ENCODE measurements at regions not wholly inside any gene's neighbourhood (a gene's known extent, or its start where the extent isn't known, plus 50 kb on each side); places are given as distances from the start of the nearest gene placed in this dataset.
A peak's percentile ranks its signal among the peaks of the same experiment; 100 is the strongest.

GRCh38 chr2:238686223-238686622, 161.7 kb upstream of the TWIST2 start:
- DNase-seq (ENCODE audit: low spot score in 2 of 2) = no peak
- H3K4me3 ChIP-seq = no peak overlapping the region
- H3K4me1 ChIP-seq = peaks cover 0 to 9% (median 4%) of the 10 kb centered on the region in 4 donors
- no peaks in the 10 kb centered on the region for H3K36me3 ChIP-seq
- H3K9me3 ChIP-seq = no peaks in the 10 kb centered on the region
- H3K27ac ChIP-seq = peak overlapping the region in 1 of 4 donors; percentile 2
- H3K27me3 ChIP-seq = no peaks in the 10 kb centered on the region
- 86 to 90% methylated on average over 7 of the region's 7 CpGs for WGBS, 2 donors
- TF ChIP-seq POLR2A (IDR thresholded peaks at IDR 0.05) (no peak), CTCF (IDR thresholded peaks at IDR 0.05) (no peak), EP300 (IDR thresholded peaks at IDR 0.05) (no peak)

- Histone ChIP-seq H3K27ac (peak overlapping the region in 1 of 4 donors; percentile 19), H3K9me3 (no peaks in the 10 kb centered on the region), H3K4me1 (peaks cover 0 to 9% (median 4%) of the 10 kb centered on the region in 4 donors), H3K36me3 (no peaks in the 10 kb centered on the region), H3K27me3 (no peaks in the 10 kb centered on the region), H3K4me3 (no peak overlapping the region)
- TF ChIP-seq POLR2A (IDR thresholded peaks at IDR 0.05) = no peak
- peak in 1 of 2 donors; percentile 50 for TF ChIP-seq EP300 (IDR thresholded peaks at IDR 0.05)
- no peak for TF ChIP-seq CTCF (IDR thresholded peaks at IDR 0.05)
- no peak for DNase-seq (ENCODE audit: low spot score in 2 of 2)
- WGBS, 2 donors = 72 to 73% methylated on average over 23 to 24 of the region's 24 CpGs
Measured at GRCh38 chr2:238688193-238689153, 159.4 kb upstream of the TWIST2 start.

GRCh38 chr2:238689331-238689730, 158.6 kb upstream of the TWIST2 start:
- no peaks in the 10 kb centered on the region for H3K9me3 ChIP-seq
- TF ChIP-seq CTCF (IDR thresholded peaks at IDR 0.05) = no peak
- TF ChIP-seq EP300 (IDR thresholded peaks at IDR 0.05) = no peak
- TF ChIP-seq POLR2A (IDR thresholded peaks at IDR 0.05) = no peak
- H3K4me1 ChIP-seq = peaks cover 0 to 11% (median 4%) of the 10 kb centered on the region in 4 donors
- no peaks in the 10 kb centered on the region for H3K36me3 ChIP-seq
- H3K4me3 ChIP-seq = no peak overlapping the region
- 75 to 77% methylated on average over 2 of the region's 2 CpGs for whole genome bisulfite sequencing, 2 donors
- H3K27ac ChIP-seq = peak overlapping the region in 1 of 4 donors; percentile 19
- no peak for DNase-seq (ENCODE audit: low spot score in 2 of 2)
- H3K27me3 ChIP-seq = no peaks in the 10 kb centered on the region

- DNase-seq (ENCODE audit: low spot score in 2 of 2) = no peak
- TF ChIP-seq CTCF (IDR thresholded peaks at IDR 0.05) = no peak
- TF ChIP-seq POLR2A (IDR thresholded peaks at IDR 0.05) = no peak
- TF ChIP-seq EP300 (IDR thresholded peaks at IDR 0.05) = no peak
Measured at GRCh38 chr2:238689871-238690389, 158.0 kb upstream of the TWIST2 start.

GRCh38 chr2:238690511-238690910, 157.4 kb upstream of the TWIST2 start:
- no peaks in the 10 kb centered on the region for H3K36me3 ChIP-seq
- H3K9me3 ChIP-seq = no peaks in the 10 kb centered on the region
- H3K4me1 ChIP-seq = peaks cover 0 to 14% (median 3%) of the 10 kb centered on the region in 4 donors
- H3K27ac ChIP-seq = no peak overlapping the region
- TF ChIP-seq POLR2A (IDR thresholded peaks at IDR 0.05) = no peak
- no peak for TF ChIP-seq EP300 (IDR thresholded peaks at IDR 0.05)
- TF ChIP-seq CTCF (IDR thresholded peaks at IDR 0.05) = no peak
- 83 to 88% methylated on average over 10 to 11 of the region's 11 CpGs for WGBS, 2 donors
- no peak for DNase-seq (ENCODE audit: low spot score in 2 of 2)
- H3K4me3 ChIP-seq = no peak overlapping the region
- H3K27me3 ChIP-seq = no peaks in the 10 kb centered on the region

More at GRCh38 chr2:238689871-238690389, 158.0 kb upstream of the TWIST2 start:
- Histone ChIP-seq H3K4me1 (peaks cover 0 to 14% (median 4%) of the 10 kb centered on the region in 4 donors), H3K9me3 (no peaks in the 10 kb centered on the region), H3K36me3 (no peaks in the 10 kb centered on the region), H3K27ac (no peak overlapping the region), H3K27me3 (no peaks in the 10 kb centered on the region), H3K4me3 (no peak overlapping the region)
- WGBS, 2 donors = 80% methylated on average over 7 of the region's 7 CpGs

Data from tibial nerve (tissue), 4 donors.